Hepatocyte (in vitro differentiated cells): ENCODE measurements at regions not wholly inside any gene's neighbourhood (a gene's known extent, or its start where the extent isn't known, plus 50 kb on each side); places are given as distances from the start of the nearest gene placed in this dataset.

Experiments used
- DNase-seq: peaks from one replicate; pipeline ENCODE4 v3.0.0-alpha.2; 2016; ENCODE audit warnings: low spot score
- H2AFZ ChIP-seq: fragments of 200-600 bp; sonication (generic); 2 replicates; pipeline ENCODE4 v1.6.0; 2016; ENCODE audit warnings: antibody characterized with exemption, mild to moderate bottlenecking
- H3K27ac ChIP-seq: fragments of 200-600 bp; sonication (generic); 2 replicates; pipeline ENCODE4 v1.5.1; 2016; ENCODE audit warnings: mild to moderate bottlenecking
- H3K27me3 ChIP-seq: fragments of 200-600 bp; sonication (generic); 2 replicates; pipeline ENCODE4 v1.6.1; 2016
- H3K36me3 ChIP-seq: fragments of 200-600 bp; sonication (generic); replicated peaks from 2 replicates; pipeline ENCODE4 v1.5.1; 2016; ENCODE audit warnings: low read depth; ENCODE audit not compliant: insufficient read depth
- H3K4me1 ChIP-seq: fragments of 200-600 bp; sonication (generic); 2 replicates; pipeline ENCODE4 v1.5.1; 2016; ENCODE audit warnings: mild to moderate bottlenecking, moderate library complexity; ENCODE audit not compliant: insufficient read depth
- H3K4me2 ChIP-seq: fragments of 200-600 bp; sonication (generic); 2 replicates; pipeline ENCODE4 v1.6.0; 2016
- H3K4me3 ChIP-seq: fragments of 200-600 bp; sonication (generic); 2 replicates; pipeline ENCODE4 v1.5.1; 2016; ENCODE audit warnings: mild to moderate bottlenecking
- H3K79me2 ChIP-seq: fragments of 200-600 bp; sonication (generic); 2 replicates; pipeline ENCODE4 v1.6.0; 2017; ENCODE audit warnings: mild to moderate bottlenecking
- H3K9me2 ChIP-seq: fragments of 200-600 bp; sonication (generic); replicated peaks from 2 replicates; pipeline ENCODE4 v1.6.0; 2017; ENCODE audit warnings: mild to moderate bottlenecking; ENCODE audit not compliant: insufficient read depth
- H3K9me3 ChIP-seq: fragments of 200-600 bp; sonication (generic); 2 replicates; pipeline ENCODE4 v1.5.1; 2016; ENCODE audit warnings: low read depth, mild to moderate bottlenecking
- H4K20me1 ChIP-seq: fragments of 200-600 bp; sonication (generic); 2 replicates; pipeline ENCODE4 v1.6.0; 2016; ENCODE audit warnings: mild to moderate bottlenecking; ENCODE audit not compliant: insufficient read depth, poor library complexity, severe bottlenecking
- CTCF ChIP-seq: fragments of 200-600 bp; sonication (generic); IDR thresholded peaks from 2 replicates; pipeline ENCODE4 v1.5.1; 2016; ENCODE audit warnings: antibody characterized with exemption, mild to moderate bottlenecking; ENCODE audit not compliant: poor library complexity
- EZH2 ChIP-seq: fragments of 200-600 bp; sonication (generic); IDR thresholded peaks from 2 replicates; pipeline ENCODE4 v1.6.1; 2016; ENCODE audit warnings: antibody characterized with exemption, mild to moderate bottlenecking, borderline replicate concordance
- EZH2phosphoT487 ChIP-seq: fragments of 200-600 bp; sonication (generic); IDR thresholded peaks from one replicate; pipeline ENCODE4 v1.6.1; 2018; ENCODE audit warnings: antibody characterized with exemption, mild to moderate bottlenecking, low read depth, moderate library complexity; ENCODE audit not compliant: unreplicated experiment, severe bottlenecking
- WGBS: methylation state at CpG from one replicate; pipeline ENCODE4 v1.1.6; 2016; ENCODE audit warnings: low lambda C conversion rate; ENCODE audit errors: missing lambda C conversion rate; 5-methylcytosine and 5-hydroxymethylcytosine counted together

GRCh38 chr6:54619102-54619501, 227.5 kb upstream of the FAM83B start:
- no peaks in the 10 kb centered on the region for H3K27me3 ChIP-seq
- H3K79me2 ChIP-seq, result no peaks in the 10 kb centered on the region
- H3K4me2 ChIP-seq, result no peak overlapping the region
- no peak overlapping the region for H2AFZ ChIP-seq
- no peak for DNase-seq
- no peak overlapping the region for H3K4me3 ChIP-seq
- WGBS, result 91% methylated on average over 2 of the region's 2 CpGs
- H3K27ac ChIP-seq, result peak overlapping the region; percentile 77
- peaks cover 8% of the 10 kb centered on the region for H3K4me1 ChIP-seq
- no peaks in the 10 kb centered on the region for H3K9me2 ChIP-seq
- TF ChIP-seq CTCF (no peak), EZH2 (no peak), EZH2phosphoT487 (no peak)
- no peaks in the 10 kb centered on the region for H3K9me3 ChIP-seq
- no peaks in the 10 kb centered on the region for H3K36me3 ChIP-seq
- no peaks in the 10 kb centered on the region for H4K20me1 ChIP-seq

DNA sequence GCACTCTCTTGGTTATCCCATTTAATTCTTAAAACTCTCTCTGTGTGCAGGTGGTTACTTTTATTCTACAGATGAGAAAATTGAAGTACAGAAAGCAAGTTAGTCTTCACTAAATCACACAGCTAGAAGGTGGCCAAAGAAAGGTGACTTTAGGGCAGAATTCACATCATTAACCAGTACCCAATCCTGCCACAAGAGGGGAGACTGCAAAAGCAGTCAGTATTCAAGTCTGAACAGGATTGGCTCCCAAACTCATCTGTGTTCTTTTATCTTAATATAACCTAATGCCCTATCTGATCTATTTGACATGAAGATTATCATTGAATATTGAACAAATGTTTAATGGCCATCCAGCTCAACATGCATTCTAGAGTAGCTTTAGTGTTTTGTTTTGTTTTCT, 225.3 kb upstream of the FAM83B start:
- H3K4me1 ChIP-seq, result peaks cover 8% of the 10 kb centered on the region
- no peak overlapping the region for H3K4me3 ChIP-seq
- H3K27ac ChIP-seq, result no peak overlapping the region
- no peaks in the 10 kb centered on the region for H3K27me3 ChIP-seq
- H3K36me3 ChIP-seq, result no peaks in the 10 kb centered on the region
- H4K20me1 ChIP-seq, result no peaks in the 10 kb centered on the region
- DNase-seq, result no peak
- TF ChIP-seq CTCF, result peak; percentile 20
- no peak for TF ChIP-seq EZH2phosphoT487
- TF ChIP-seq EZH2, result no peak
- H2AFZ ChIP-seq, result no peak overlapping the region
- H3K4me2 ChIP-seq, result no peak overlapping the region
- H3K79me2 ChIP-seq, result no peaks in the 10 kb centered on the region
- no peaks in the 10 kb centered on the region for H3K9me2 ChIP-seq
- H3K9me3 ChIP-seq, result no peaks in the 10 kb centered on the region

DNA sequence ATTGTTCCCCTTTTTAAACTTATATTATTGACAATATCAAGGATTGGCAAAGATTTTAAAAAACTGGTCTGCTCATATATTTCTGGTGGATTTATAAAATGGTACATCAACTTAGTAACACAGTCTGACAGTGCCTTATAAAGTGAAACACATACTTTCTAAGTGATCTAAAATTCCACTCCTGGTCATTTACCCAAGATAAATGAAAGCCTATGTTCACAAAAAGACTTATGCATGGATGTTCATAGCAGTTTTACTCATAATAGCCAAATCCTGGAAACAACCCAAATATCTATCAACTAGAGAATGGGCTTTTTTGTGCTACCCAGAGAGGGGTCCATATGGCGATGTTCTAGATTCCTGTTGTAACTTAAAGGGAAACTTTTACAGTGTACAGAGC, 222.4 kb upstream of the FAM83B start:
- WGBS, result 92% methylated on average over 1 of the region's 1 CpG
- no peaks in the 10 kb centered on the region for H3K4me1 ChIP-seq
- no peaks in the 10 kb centered on the region for H3K27me3 ChIP-seq
- no peaks in the 10 kb centered on the region for H3K9me2 ChIP-seq
- no peak overlapping the region for H2AFZ ChIP-seq
- H3K27ac ChIP-seq, result no peak overlapping the region
- H3K4me3 ChIP-seq, result no peak overlapping the region
- H3K79me2 ChIP-seq, result no peaks in the 10 kb centered on the region
- no peak overlapping the region for H3K4me2 ChIP-seq
- H4K20me1 ChIP-seq, result no peaks in the 10 kb centered on the region
- DNase-seq, result no peak
- TF ChIP-seq EZH2 (no peak), CTCF (no peak), EZH2phosphoT487 (no peak)
- H3K9me3 ChIP-seq, result no peaks in the 10 kb centered on the region
- no peaks in the 10 kb centered on the region for H3K36me3 ChIP-seq

GRCh38 chr6:54624779-54625178, 221.8 kb upstream of the FAM83B start:
- Histone ChIP-seq H3K9me2 (no peaks in the 10 kb centered on the region), H3K27me3 (no peaks in the 10 kb centered on the region), H3K4me2 (no peak overlapping the region), H3K79me2 (no peaks in the 10 kb centered on the region), H3K27ac (no peak overlapping the region), H3K4me3 (no peak overlapping the region), H2AFZ (no peak overlapping the region), H3K36me3 (no peaks in the 10 kb centered on the region), H4K20me1 (no peaks in the 10 kb centered on the region), H3K9me3 (no peaks in the 10 kb centered on the region), H3K4me1 (no peaks in the 10 kb centered on the region)
- TF ChIP-seq CTCF (no peak), EZH2 (no peak), EZH2phosphoT487 (no peak)
- 95% methylated on average over 5 of the region's 5 CpGs for WGBS
- DNase-seq, result no peak
